ENCODE measurements at regions not wholly inside any gene's neighbourhood (a gene's known extent, or its start where the extent isn't known, plus 50 kb on each side); places are given as distances from the start of the nearest gene placed in this dataset.

DNA sequence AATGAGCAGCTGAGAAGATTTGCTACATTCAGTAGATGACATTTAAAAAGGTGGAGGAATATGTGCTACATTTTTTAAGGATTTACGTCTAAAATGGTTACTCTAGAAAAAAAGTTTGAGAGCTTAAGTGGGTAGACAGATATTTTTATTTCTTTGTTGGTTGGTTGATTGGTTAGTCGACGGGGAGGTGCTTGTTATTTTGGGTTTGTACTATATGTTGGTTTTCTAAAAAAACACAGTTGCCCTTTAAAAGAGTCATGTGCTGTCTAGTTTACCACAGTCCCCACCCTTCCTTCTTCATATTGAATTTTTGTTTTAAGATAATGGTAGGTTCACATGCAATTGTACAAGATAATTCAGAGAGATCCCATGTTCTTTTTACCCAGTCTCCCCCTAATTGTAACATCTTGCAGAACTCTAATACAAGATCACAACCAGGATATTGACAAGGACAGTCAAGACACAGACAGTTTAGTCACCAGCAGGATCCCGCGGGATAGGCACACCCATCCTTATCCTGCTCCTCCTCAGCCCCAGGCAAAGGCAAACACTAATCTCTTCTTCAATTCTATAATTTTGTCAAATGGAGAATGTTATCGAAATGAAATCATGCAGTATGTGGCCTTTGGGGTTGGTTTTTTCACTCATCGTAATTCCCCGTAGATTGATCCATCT, 171.4 kb downstream of the FOXO1 start:
- ATAC-seq (replicated peaks), result peak; percentile 25

DNA sequence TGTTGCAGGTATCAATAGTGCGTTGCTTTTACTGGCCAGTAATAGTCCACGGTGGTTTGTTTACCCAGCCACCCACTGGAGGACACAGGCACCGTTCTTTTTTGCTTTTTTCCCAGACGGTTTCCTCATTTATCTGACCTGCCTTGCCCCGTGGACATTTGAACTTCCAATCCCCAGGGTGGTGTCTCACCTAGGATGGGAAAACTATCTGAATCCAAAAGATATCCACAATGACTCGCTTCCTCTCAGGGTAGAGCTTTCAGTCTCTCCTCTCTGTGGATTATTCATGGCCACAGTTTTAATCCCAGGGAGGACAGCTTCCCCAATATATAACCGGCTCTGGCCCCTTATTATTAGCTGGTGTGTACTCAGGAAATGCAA, 170.8 kb downstream of the FOXO1 start:
- Mint-ChIP-seq H3K4me3 (peak overlapping the region; percentile 68), H3K4me1 (peaks cover 37% of the 10 kb centered on the region), H3K27ac (no peak overlapping the region), H3K36me3 (ENCODE audit: low read depth) (no peaks in the 10 kb centered on the region), H3K9me3 (no peaks in the 10 kb centered on the region), H3K27me3 (no peaks in the 10 kb centered on the region)
- ATAC-seq (replicated peaks), result peak; percentile 12

More for the DNA sequence above, 171.4 kb downstream of the FOXO1 start:
- no peaks in the 10 kb centered on the region for H3K27me3 Mint-ChIP-seq
- H3K4me1 Mint-ChIP-seq, result peaks cover 38% of the 10 kb centered on the region
- H3K9me3 Mint-ChIP-seq, result no peaks in the 10 kb centered on the region
- H3K4me3 Mint-ChIP-seq, result peak overlapping the region; percentile 68
- peak overlapping the region; percentile 72 for H3K27ac Mint-ChIP-seq
- H3K36me3 Mint-ChIP-seq (ENCODE audit: low read depth), result no peaks in the 10 kb centered on the region

DNA sequence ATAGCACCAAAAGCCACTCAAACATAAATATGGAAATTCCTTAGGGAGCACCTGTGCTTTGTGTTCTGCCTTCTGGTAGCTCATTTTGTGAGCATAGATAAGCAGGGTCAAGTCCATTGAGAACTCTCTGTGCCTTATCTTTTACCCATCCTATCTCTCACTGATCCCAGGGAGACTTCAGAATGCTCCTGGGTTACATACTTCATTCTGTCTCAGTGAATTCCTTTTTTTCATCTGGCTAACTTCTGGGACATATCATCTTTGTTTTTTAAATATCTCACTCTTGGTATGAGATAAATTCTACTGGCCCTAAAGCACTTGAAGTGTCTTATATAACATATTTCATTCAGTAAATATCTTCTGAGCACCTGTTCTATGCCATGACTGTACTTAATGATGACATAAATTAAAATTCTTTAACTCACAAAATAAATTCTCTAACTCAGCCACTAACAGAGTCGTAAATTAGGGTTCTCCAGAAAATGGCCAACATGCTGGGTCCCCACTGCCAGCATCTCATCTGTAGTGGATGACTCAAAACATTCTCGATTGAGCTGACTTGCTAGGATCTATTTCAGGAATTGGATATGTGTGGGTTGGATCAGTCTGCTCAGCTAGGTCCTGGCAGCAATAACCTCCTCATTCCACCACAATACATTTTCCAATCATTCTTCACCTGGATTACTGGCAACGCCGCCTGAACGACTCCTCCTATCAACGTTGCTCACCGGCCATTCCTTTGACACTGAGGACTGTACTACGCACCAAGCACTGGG, 170.2 kb downstream of the FOXO1 start:
- ATAC-seq (replicated peaks), result no peak
- Mint-ChIP-seq H3K4me1 (peaks cover 37% of the 10 kb centered on the region), H3K27me3 (no peaks in the 10 kb centered on the region), H3K4me3 (peak overlapping the region; percentile 68), H3K27ac (no peak overlapping the region), H3K36me3 (ENCODE audit: low read depth) (no peaks in the 10 kb centered on the region), H3K9me3 (no peaks in the 10 kb centered on the region)

DNA sequence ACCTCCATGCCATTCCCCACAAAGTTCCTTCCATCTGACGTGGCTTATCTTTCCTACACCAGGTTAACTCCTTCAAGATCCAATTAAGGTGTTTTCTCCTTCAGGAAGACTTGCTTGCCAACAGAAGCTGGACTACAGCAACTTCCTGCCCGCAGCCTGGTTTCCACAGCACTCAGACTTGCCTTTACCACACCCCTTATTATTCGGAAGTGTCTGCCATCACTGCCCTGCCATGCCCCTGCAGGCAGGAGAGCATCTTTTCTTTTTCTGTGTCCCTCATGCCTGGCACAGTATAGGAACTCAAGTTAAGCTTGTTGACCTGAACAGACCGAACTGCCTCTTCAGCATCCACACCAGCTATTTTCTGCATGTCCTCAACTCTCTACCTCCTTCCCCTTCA, 168.0 kb downstream of the FOXO1 start:
- no peak for ATAC-seq (replicated peaks)
- H3K27ac Mint-ChIP-seq, result peak overlapping the region; percentile 25
- no peaks in the 10 kb centered on the region for H3K27me3 Mint-ChIP-seq
- H3K36me3 Mint-ChIP-seq (ENCODE audit: low read depth), result no peaks in the 10 kb centered on the region
- no peaks in the 10 kb centered on the region for H3K9me3 Mint-ChIP-seq
- peaks cover 37% of the 10 kb centered on the region for H3K4me1 Mint-ChIP-seq
- no peak overlapping the region for H3K4me3 Mint-ChIP-seq

DNA sequence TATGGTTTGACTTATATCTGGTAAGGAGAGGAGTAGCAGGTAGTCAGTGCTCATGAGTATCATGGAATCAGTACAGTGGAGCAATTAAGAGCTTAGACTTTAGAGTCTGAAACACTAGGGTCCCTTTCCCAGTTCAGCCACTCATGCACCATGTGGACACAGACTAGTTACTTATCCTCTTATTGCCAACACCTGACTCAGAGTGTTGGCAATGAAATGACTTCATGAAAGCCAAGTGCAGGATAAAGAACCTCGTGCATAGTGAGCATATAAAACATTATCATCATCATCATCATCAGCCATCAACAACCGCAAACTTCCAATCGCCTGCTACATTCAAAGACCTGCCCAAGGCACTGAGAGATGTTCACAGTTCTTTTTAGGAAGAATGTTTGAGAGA, 164.2 kb downstream of the FOXO1 start:
- Mint-ChIP-seq H3K36me3 (ENCODE audit: low read depth) (no peaks in the 10 kb centered on the region), H3K27me3 (no peaks in the 10 kb centered on the region), H3K9me3 (no peaks in the 10 kb centered on the region), H3K27ac (no peak overlapping the region), H3K4me1 (peaks cover 13% of the 10 kb centered on the region), H3K4me3 (no peak overlapping the region)
- no peak for ATAC-seq (replicated peaks)

DNA sequence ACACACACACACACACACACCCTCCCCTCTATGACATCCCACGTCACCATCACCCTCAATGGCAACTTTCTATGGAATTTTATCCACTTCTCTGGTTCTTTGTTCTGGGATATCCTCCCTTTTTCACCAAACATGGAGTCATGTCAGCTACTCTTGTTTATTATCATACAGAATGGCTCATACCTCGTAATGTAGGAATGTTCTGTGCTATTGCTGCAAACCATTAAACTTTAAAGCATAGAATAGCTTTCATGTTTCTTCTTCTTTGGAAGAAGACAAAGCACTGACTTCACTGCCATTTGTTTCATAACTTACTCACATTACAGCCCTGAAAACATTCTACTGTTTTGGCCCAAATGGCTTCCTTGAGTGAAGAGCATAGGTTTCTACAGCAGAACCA, 163.4 kb downstream of the FOXO1 start:
- ATAC-seq (replicated peaks), result no peak
- Mint-ChIP-seq H3K36me3 (ENCODE audit: low read depth) (no peaks in the 10 kb centered on the region), H3K9me3 (no peaks in the 10 kb centered on the region), H3K4me1 (peaks cover 8% of the 10 kb centered on the region), H3K27me3 (no peaks in the 10 kb centered on the region), H3K4me3 (no peak overlapping the region), H3K27ac (no peak overlapping the region)

DNA sequence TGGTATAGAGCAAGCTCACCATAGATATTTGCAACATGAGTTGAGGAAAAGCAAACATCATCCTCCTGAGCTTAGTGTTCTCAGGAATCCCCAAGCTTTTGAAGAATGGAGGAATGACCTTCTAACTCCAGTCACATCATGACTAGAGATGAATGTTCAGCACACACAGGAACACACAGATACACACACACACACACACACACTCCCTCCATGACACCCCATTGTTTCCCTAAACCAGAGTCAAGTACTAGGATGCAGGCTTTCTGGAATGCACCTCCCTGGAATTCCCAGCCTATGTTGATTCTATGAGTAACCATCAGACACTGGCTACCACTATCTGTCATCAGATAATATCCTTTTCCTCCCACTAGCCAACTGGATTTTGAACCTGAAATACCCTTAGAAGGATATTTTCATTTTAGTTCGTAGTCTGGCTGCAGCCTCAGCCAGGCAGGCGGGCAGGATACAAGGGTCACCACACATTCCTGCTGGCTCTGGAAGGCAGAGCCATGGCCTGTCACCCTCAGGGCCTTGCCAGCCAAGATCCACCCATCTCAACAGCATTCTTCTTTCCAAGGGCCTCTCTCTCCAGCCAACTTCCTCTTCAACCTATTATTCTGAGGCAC, 162.4 kb downstream of the FOXO1 start:
- Mint-ChIP-seq H3K4me3 (no peak overlapping the region), H3K27me3 (no peaks in the 10 kb centered on the region), H3K36me3 (ENCODE audit: low read depth) (no peaks in the 10 kb centered on the region), H3K9me3 (no peaks in the 10 kb centered on the region), H3K4me1 (no peaks in the 10 kb centered on the region), H3K27ac (no peak overlapping the region)
- no peak for ATAC-seq (replicated peaks)

DNA sequence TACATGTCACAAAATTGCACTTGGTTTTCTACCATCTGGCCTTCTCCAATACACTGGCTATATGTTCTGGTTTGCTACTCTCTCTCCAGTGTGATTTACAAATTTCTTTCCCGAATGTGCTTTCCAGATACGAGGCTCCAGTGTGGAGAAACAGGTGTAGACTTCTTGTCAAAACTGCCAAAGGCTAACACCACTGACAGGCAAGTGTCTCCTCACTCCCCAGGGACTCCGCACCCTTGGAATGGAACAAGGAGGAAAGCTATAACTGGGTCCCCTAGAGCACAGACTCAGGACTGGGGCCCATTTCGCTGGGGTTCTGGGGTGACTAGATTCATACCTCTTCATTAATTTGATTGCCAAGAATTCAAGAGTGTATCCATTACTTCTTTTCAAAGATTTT, 161.8 kb downstream of the FOXO1 start:
- H3K27me3 Mint-ChIP-seq, result no peaks in the 10 kb centered on the region
- no peaks in the 10 kb centered on the region for H3K9me3 Mint-ChIP-seq
- H3K4me1 Mint-ChIP-seq, result no peaks in the 10 kb centered on the region
- no peaks in the 10 kb centered on the region for H3K36me3 Mint-ChIP-seq (ENCODE audit: low read depth)
- H3K4me3 Mint-ChIP-seq, result no peak overlapping the region
- H3K27ac Mint-ChIP-seq, result no peak overlapping the region
- ATAC-seq (replicated peaks), result no peak

DNA sequence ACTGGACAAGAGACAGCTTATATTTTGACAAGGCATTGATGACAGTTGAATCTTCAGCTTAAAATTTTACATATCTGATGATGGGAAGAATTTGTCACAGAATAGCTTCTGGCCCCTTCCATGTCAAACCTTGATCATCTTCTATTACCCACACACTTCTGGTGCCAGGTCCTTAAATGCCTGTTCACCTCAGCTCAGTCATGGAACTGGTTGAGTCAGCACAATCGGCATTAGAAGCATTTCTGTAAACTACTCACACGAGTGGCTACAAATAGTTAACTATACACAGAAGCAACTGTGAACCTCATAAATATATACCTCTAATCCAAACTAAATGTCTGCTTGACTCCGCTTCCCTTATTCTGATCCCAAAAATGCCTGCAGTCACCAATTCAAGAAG, 161.2 kb downstream of the FOXO1 start:
- Mint-ChIP-seq H3K36me3 (ENCODE audit: low read depth) (no peaks in the 10 kb centered on the region), H3K4me1 (no peaks in the 10 kb centered on the region), H3K9me3 (no peaks in the 10 kb centered on the region), H3K4me3 (no peak overlapping the region), H3K27me3 (no peaks in the 10 kb centered on the region), H3K27ac (no peak overlapping the region)
- ATAC-seq (replicated peaks), result no peak
